ENCODE measurements at regions not wholly inside any gene's neighbourhood (a gene's known extent, or its start where the extent isn't known, plus 50 kb on each side); places are given as distances from the start of the nearest gene placed in this dataset.

GRCh38 chr4:187426511-187426910 lies 569.1 kb upstream of the ZFP42 start:
- no peak overlapping the region for H3K4me3 ChIP-seq (replicated peaks in 1 of 3; ENCODE audit: insufficient read depth in 1 of 3, low read depth in 2 of 3, low read length in 3 of 3)
- WGBS (ENCODE audit: low lambda C conversion rate), result 45% methylated on average over 2 of the region's 2 CpGs
- ChIA-PET POLR2A (no interaction called here), CTCF (ENCODE audit: low intra/inter-chr PET ratio, low total read pairs) (no interaction called here)
- no peak overlapping the region for H3K9ac ChIP-seq (ENCODE audit: insufficient read depth, low read depth, low read length)
- no peak for ATAC-seq
- H4K20me1 ChIP-seq (ENCODE audit: insufficient read depth, low read length), result no peaks in the 10 kb centered on the region
- in situ Hi-C loops (cut with HindIII; ENCODE audit: extremely low pct_ligation_motif_present, low pct_unique_long_range_greater_than_20kb), result no loop called here
- intact Hi-C loops (cut with micrococcal nuclease; ENCODE audit: unreplicated experiment), result no loop called here
- no peaks in the 10 kb centered on the region for H3K79me2 ChIP-seq (ENCODE audit: insufficient read depth, low read length)
- H3K9me3 ChIP-seq (ENCODE audit: low read length), result no peaks in the 10 kb centered on the region
- no peaks in the 10 kb centered on the region for H3K36me3 ChIP-seq (replicated peaks in 1 of 2; ENCODE audit: control insufficient read depth in 1 of 2, insufficient read depth in 2 of 2, low read length in 2 of 2)
- FAIRE-seq, result no peak
- DNase-seq (ENCODE audit: low spot score), result no peak
- H3K4me1 ChIP-seq (ENCODE audit: insufficient read depth, low read length), result no peaks in the 10 kb centered on the region
- no peaks in the 10 kb centered on the region; a peak in 1 of 5 replicates for H3K27me3 ChIP-seq (ENCODE audit: control insufficient read depth in 1 of 2, insufficient read depth in 2 of 2, low read length in 2 of 2)
- no TSS peak for BruUV-seq (replicated peaks)
- no peak overlapping the region for H2AFZ ChIP-seq (ENCODE audit: low read length)
- H3K4me2 ChIP-seq (ENCODE audit: low read depth, low read length), result no peak overlapping the region
- H3K27ac ChIP-seq (ENCODE audit: extremely low read length, insufficient read depth, low read length), result no peak overlapping the region
- no peak for TF ChIP-seq PRDM10 (CRISPR knock-in tag; IDR thresholded peaks at IDR 0.05; ENCODE audit: low read depth)
- no peak for TF ChIP-seq ZNF879 (CRISPR knock-in tag; IDR thresholded peaks at IDR 0.05)
- TF ChIP-seq AGO2 (optimal IDR thresholded peaks at IDR 0.05; ENCODE audit: low read depth, low read length), result no peak
- no peak for TF ChIP-seq ZNF609 (CRISPR knock-in tag; IDR thresholded peaks at IDR 0.05; ENCODE audit: borderline replicate concordance)
- TF ChIP-seq CREB3 (CRISPR knock-in tag; IDR thresholded peaks at IDR 0.05), result no peak
- TF ChIP-seq CCAR2 (optimal IDR thresholded peaks at IDR 0.05; ENCODE audit: low read depth, low read length), result no peak
- TF ChIP-seq ZBTB37 (CRISPR knock-in tag; IDR thresholded peaks at IDR 0.05), result no peak
- no peak for TF ChIP-seq ZIK1 (CRISPR knock-in tag; IDR thresholded peaks at IDR 0.05; ENCODE audit: borderline replicate concordance, low read depth)
- no peak for TF ChIP-seq ZBTB4 (CRISPR knock-in tag; IDR thresholded peaks at IDR 0.05; ENCODE audit: borderline replicate concordance)
